ENCODE measurements at regions not wholly inside any gene's neighbourhood (a gene's known extent, or its start where the extent isn't known, plus 50 kb on each side); places are given as distances from the start of the nearest gene placed in this dataset.

DNA sequence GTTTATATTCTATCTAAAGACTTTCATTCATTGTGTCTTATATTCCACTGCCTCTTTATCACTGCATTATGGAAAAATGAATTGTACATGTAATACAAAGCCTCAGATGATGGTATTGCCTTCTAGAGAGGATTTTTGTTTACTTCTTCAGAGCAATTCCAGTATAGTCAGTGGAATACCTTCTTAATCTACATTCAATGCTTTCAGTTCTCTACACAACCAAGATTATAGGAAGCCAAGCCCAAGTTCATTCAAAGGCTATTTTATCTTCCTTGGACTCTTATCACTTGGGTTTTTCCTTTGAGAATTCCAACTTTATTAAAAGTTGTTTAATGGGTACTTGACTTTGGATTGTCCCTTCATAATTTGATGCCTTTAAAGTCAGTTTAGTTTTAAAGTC, 1971.0 kb upstream of the FLRT2 start:
- no peak for TF ChIP-seq EP300 (IDR thresholded peaks at IDR 0.05; ENCODE audit: low read depth)
- no peak for TF ChIP-seq POLR2A (IDR thresholded peaks at IDR 0.05)
- no peak for TF ChIP-seq POLR2AphosphoS5 (IDR thresholded peaks at IDR 0.05)
- TF ChIP-seq, protein P1, sequence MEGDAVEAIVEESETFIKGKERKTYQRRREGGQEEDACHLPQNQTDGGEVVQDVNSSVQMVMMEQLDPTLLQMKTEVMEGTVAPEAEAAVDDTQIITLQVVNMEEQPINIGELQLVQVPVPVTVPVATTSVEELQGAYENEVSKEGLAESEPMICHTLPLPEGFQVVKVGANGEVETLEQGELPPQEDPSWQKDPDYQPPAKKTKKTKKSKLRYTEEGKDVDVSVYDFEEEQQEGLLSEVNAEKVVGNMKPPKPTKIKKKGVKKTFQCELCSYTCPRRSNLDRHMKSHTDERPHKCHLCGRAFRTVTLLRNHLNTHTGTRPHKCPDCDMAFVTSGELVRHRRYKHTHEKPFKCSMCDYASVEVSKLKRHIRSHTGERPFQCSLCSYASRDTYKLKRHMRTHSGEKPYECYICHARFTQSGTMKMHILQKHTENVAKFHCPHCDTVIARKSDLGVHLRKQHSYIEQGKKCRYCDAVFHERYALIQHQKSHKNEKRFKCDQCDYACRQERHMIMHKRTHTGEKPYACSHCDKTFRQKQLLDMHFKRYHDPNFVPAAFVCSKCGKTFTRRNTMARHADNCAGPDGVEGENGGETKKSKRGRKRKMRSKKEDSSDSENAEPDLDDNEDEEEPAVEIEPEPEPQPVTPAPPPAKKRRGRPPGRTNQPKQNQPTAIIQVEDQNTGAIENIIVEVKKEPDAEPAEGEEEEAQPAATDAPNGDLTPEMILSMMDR (IDR thresholded peaks at IDR 0.05) = no peak
- H3K4me1 ChIP-seq = no peaks in the 10 kb centered on the region
- no peak overlapping the region for H3K4me3 ChIP-seq
- intact Hi-C loops (cut with DNase I; ENCODE audit: low total_unique reads) = no loop called here
- H3K27ac ChIP-seq = no peak overlapping the region
- H3K27me3 ChIP-seq = no peaks in the 10 kb centered on the region
- in situ Hi-C loops (cut with MboI; ENCODE audit: low pct_ligation_motif_present in 1 of 4, low pct_unique_long_range_greater_than_20kb in 1 of 4, low sequenced_read_pairs in 3 of 4) = no loop called here
- no peak for DNase-seq
- H3K36me3 ChIP-seq = no peaks in the 10 kb centered on the region
- H3K9me3 ChIP-seq = no peaks in the 10 kb centered on the region

DNA sequence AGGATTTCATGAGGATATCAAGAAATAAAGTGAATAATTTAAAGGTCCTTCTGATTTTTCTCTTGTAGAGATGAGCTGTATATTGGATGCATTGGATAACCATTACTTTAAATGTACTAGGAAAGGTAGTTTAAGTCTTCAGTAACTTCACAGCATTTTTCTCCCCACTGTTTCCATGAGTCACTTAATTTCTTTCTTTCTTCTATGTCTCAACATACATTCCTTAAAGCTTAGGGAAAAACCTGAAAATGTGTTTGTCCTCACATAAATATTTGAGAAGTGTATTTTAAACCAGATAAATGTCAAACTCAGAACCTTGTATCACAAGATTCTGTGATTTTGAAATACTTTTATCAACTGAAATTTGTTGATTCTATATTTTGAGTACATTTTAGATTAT, 1970.2 kb upstream of the FLRT2 start:
- Histone ChIP-seq H3K4me1 (no peaks in the 10 kb centered on the region), H3K9me3 (no peaks in the 10 kb centered on the region), H3K27me3 (no peaks in the 10 kb centered on the region), H3K4me3 (no peak overlapping the region), H3K36me3 (no peaks in the 10 kb centered on the region), H3K27ac (no peak overlapping the region)
- TF ChIP-seq EP300 (IDR thresholded peaks at IDR 0.05; ENCODE audit: low read depth) (no peak), POLR2A (IDR thresholded peaks at IDR 0.05) (no peak), POLR2AphosphoS5 (IDR thresholded peaks at IDR 0.05) (no peak)
- TF ChIP-seq, protein P1 (IDR thresholded peaks at IDR 0.05) = no peak
- intact Hi-C loops (cut with DNase I; ENCODE audit: low total_unique reads) = no loop called here
- in situ Hi-C loops (cut with MboI; ENCODE audit: low pct_ligation_motif_present in 1 of 4, low pct_unique_long_range_greater_than_20kb in 1 of 4, low sequenced_read_pairs in 3 of 4) = no loop called here
- no peak for DNase-seq

DNA sequence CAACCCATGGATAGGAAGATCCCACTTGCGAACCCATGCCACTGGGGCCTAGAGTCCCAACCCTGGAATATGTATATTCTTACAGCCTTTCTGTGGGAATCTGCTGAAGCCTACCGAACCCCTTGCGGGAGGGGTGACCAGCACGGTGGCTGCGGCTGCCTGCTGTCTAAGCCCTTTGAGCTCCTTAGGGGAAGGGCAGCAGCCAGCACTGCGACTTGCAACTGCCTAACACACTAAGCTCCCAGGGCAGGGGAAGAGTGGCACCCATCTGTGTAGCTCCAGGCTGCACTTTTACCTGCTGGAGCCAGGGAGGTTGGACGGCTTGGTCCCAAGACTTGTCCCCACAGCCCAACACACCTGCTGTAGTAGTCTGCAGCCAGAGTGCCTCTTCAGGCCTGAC, 1968.7 kb upstream of the FLRT2 start:
- TF ChIP-seq POLR2AphosphoS5 (IDR thresholded peaks at IDR 0.05) (no peak), EP300 (IDR thresholded peaks at IDR 0.05; ENCODE audit: low read depth) (no peak), POLR2A (IDR thresholded peaks at IDR 0.05) (no peak)
- TF ChIP-seq, protein P1 (IDR thresholded peaks at IDR 0.05) = no peak
- 87 to 100% methylated on average over 1 to 7 of the region's 7 CpGs for WGBS, 2 donors (ENCODE audit: low coverage in 1 of 2)
- no peak for DNase-seq
- H3K36me3 ChIP-seq = no peaks in the 10 kb centered on the region
- no peak overlapping the region for H3K27ac ChIP-seq
- no peaks in the 10 kb centered on the region for H3K9me3 ChIP-seq
- no peak overlapping the region for H3K4me3 ChIP-seq
- in situ Hi-C loops (cut with MboI; ENCODE audit: low pct_ligation_motif_present in 1 of 4, low pct_unique_long_range_greater_than_20kb in 1 of 4, low sequenced_read_pairs in 3 of 4) (no loop called here), intact Hi-C loops (cut with DNase I; ENCODE audit: low total_unique reads) (no loop called here)
- no peaks in the 10 kb centered on the region for H3K4me1 ChIP-seq
- no peaks in the 10 kb centered on the region for H3K27me3 ChIP-seq

DNA sequence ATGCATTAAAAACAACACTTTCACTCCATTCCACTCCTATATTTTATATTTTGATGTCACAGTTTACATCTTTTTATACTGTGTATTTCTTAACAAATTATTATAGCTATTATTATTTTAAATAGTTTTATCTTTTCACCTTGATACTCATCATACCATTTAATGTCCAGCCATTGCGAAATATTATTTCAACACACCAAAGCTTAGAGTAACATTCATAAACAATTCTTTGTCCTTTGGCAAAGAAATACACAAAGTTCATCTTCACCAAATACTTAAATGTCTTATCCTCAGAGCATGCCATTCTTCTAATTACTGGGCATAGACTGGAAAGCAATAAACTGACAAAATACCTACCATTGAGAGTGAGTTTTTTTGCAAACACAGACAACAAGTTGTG, 1963.4 kb upstream of the FLRT2 start:
- WGBS, 2 donors (ENCODE audit: low coverage in 1 of 2) = 85 to 93% methylated on average over 1 of the region's 1 CpG
- TF ChIP-seq, protein P1 (IDR thresholded peaks at IDR 0.05) = no peak
- TF ChIP-seq POLR2AphosphoS5 (IDR thresholded peaks at IDR 0.05) (no peak), EP300 (IDR thresholded peaks at IDR 0.05; ENCODE audit: low read depth) (no peak), POLR2A (IDR thresholded peaks at IDR 0.05) (no peak)
- Histone ChIP-seq H3K9me3 (no peaks in the 10 kb centered on the region), H3K27ac (no peak overlapping the region), H3K27me3 (no peaks in the 10 kb centered on the region), H3K4me3 (no peak overlapping the region), H3K4me1 (no peaks in the 10 kb centered on the region), H3K36me3 (no peaks in the 10 kb centered on the region)
- in situ Hi-C loops (cut with MboI; ENCODE audit: low pct_ligation_motif_present in 1 of 4, low pct_unique_long_range_greater_than_20kb in 1 of 4, low sequenced_read_pairs in 3 of 4) (no loop called here), intact Hi-C loops (cut with DNase I; ENCODE audit: low total_unique reads) (no loop called here)
- DNase-seq = no peak

Data from transverse colon (tissue), 4 donors.